HepG2 (cell line): ENCODE measurements at regions not wholly inside any gene's neighbourhood (a gene's known extent, or its start where the extent isn't known, plus 50 kb on each side); places are given as distances from the start of the nearest gene placed in this dataset.

Experiments
- ARHGAP35 ChIP-seq: sonication (generic); formaldehyde crosslinking; IDR thresholded peaks from 2 replicates; pipeline ENCODE4 v1.9.0; 2022; ENCODE audit warnings: mild to moderate bottlenecking, inconsistent platforms, moderate library complexity, missing genetic modification reagents, borderline replicate concordance
- ARID2 ChIP-seq: sonication (generic); formaldehyde crosslinking; IDR thresholded peaks from 2 replicates; pipeline ENCODE4 v1.8.1; 2022; ENCODE audit warnings: mild to moderate bottlenecking, missing genetic modification reagents, borderline replicate concordance
- ATRX ChIP-seq: sonication (generic); formaldehyde crosslinking; IDR thresholded peaks from 2 replicates; pipeline ENCODE4 v1.4.0; 2020; ENCODE audit warnings: missing genetic modification reagents, borderline replicate concordance
- BHLHE40 ChIP-seq: IDR thresholded peaks from 2 replicates; pipeline ENCODE4 v1.6.1; 2011; ENCODE audit warnings: low read length, improper control_type of control experiment
- CAMTA2 ChIP-seq: sonication (generic); formaldehyde crosslinking; IDR thresholded peaks from 2 replicates; pipeline ENCODE4 v1.4.0; 2020; ENCODE audit warnings: mild to moderate bottlenecking, missing genetic modification reagents, borderline replicate concordance
- ETV5 ChIP-seq: IDR thresholded peaks from 2 replicates; pipeline ENCODE4 v1.6.1; 2018; ENCODE audit warnings: missing biosample characterization, missing genetic modification reagents, inconsistent platforms, borderline replicate concordance
- HHEX ChIP-seq: IDR thresholded peaks from 2 replicates; pipeline ENCODE4 v1.6.1; 2016; ENCODE audit warnings: control low read depth
- JUND ChIP-seq: sonication (generic); formaldehyde crosslinking; IDR thresholded peaks from 2 replicates; pipeline ENCODE4 v1.8.0; 2022; ENCODE audit warnings: mild to moderate bottlenecking, missing genetic modification reagents
- MED1 ChIP-seq: sonication (generic); formaldehyde crosslinking; IDR thresholded peaks from 2 replicates; pipeline ENCODE4 v1.4.0; 2020; ENCODE audit warnings: missing genetic modification reagents
- SRSF9 ChIP-seq: fragments of 200-400 bp; formaldehyde crosslinking; IDR thresholded peaks from 2 replicates; pipeline ENCODE4 v1.6.1; 2018; ENCODE audit warnings: borderline replicate concordance, mild to moderate bottlenecking, low read depth, low read length; ENCODE audit not compliant: insufficient read depth, poor library complexity, severe bottlenecking
- ZFYVE20 ChIP-seq: sonication (generic); formaldehyde crosslinking; IDR thresholded peaks from 2 replicates; pipeline ENCODE4 v1.8.0; 2023; ENCODE audit warnings: low read depth, mild to moderate bottlenecking, moderate library complexity, missing genetic modification reagents, borderline replicate concordance
- ZNF207 ChIP-seq: fragments of 450-650 bp; IDR thresholded peaks from 2 replicates; pipeline ENCODE4 v1.6.1; 2016; ENCODE audit warnings: antibody characterized with exemption, borderline replicate concordance
- ZNF761 ChIP-seq: sonication (generic); formaldehyde crosslinking; conservative IDR thresholded peaks from 2 replicates; pipeline ENCODE4 v1.4.0; 2020; ENCODE audit warnings: mild to moderate bottlenecking, missing genetic modification reagents
- ZNF776 ChIP-seq: sonication (generic); formaldehyde crosslinking; IDR thresholded peaks from 2 replicates; pipeline ENCODE4 v1.4.0; 2020; ENCODE audit warnings: mild to moderate bottlenecking, missing genetic modification reagents

DNA sequence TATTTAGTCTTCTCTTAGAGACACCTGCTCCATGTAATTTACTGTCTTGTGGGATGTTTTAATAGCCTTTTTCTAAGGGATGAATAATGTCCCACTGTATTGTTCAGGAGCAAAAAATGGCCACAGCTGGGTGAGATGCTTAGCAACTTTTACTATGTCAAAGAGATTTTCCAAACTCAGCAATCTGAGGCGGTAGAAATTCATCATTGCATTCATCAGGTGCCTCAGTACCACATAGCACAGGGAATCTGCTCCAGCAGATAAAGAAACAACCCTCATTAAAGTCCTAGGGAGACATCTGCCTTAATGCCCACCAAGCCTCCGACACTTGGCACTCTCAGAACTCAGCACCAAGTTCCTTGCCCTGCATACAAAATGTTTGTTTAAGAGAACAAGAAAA, 266.9 kb downstream of the SIPA1L2 start:
- TF ChIP-seq JUND (CRISPR knock-in tag): no peak
- no peak for TF ChIP-seq HHEX (CRISPR knock-in tag)
- no peak for TF ChIP-seq ATRX (CRISPR knock-in tag)
- no peak for TF ChIP-seq ZFYVE20 (CRISPR knock-in tag)
- no peak for TF ChIP-seq MED1
- TF ChIP-seq BHLHE40: no peak
- no peak for TF ChIP-seq ARID2
- TF ChIP-seq ARHGAP35: no peak
- TF ChIP-seq SRSF9: no peak
- no peak for TF ChIP-seq CAMTA2 (CRISPR knock-in tag)
- no peak for TF ChIP-seq ZNF207
- TF ChIP-seq ZNF761: no peak
- no peak for TF ChIP-seq ETV5
- TF ChIP-seq ZNF776 (CRISPR knock-in tag): no peak
